Spleen (tissue), 11 donors: ENCODE measurements at regions not wholly inside any gene's neighbourhood (a gene's known extent, or its start where the extent isn't known, plus 50 kb on each side); places are given as distances from the start of the nearest gene placed in this dataset.

ENCODE experiments used
- DNase-seq: peaks from one replicate; pipeline ENCODE4 v3.0.0-alpha.2; 2020
- H3K27ac ChIP-seq, 8 donors: fragments of 200-600 bp; sonication (generic) in 7 of 8; 1 replicate in 4 of 8; 2 replicates in 4 of 8; pipeline versions ENCODE4 v1.5.0 to v1.8.0; 2016 to 2021; ENCODE audit warnings: inconsistent platforms in 4 of 8, mild to moderate bottlenecking in 4 of 8, moderate library complexity in 1 of 8
- H3K27me3 ChIP-seq, 7 donors: fragments of 200-600 bp; sonication (generic) in 6 of 7; replicated peaks in 1 of 7; 1 replicate in 4 of 7; 2 replicates in 3 of 7; pipeline versions ENCODE4 v1.5.0 to v1.8.0; 2016 to 2021; ENCODE audit warnings: inconsistent platforms in 3 of 7, mild to moderate bottlenecking in 1 of 7
- H3K36me3 ChIP-seq, 6 donors: fragments of 200-600 bp; sonication (generic) in 5 of 6; 1 replicate in 4 of 6; 2 replicates in 2 of 6; pipeline versions ENCODE4 v1.5.0 to v1.8.0; 2016 to 2021; ENCODE audit warnings: inconsistent platforms in 2 of 6
- H3K4me1 ChIP-seq, 6 donors: fragments of 200-600 bp; sonication (generic) in 5 of 6; 1 replicate in 3 of 6; 2 replicates in 3 of 6; pipeline versions ENCODE4 v1.5.0 to v1.8.0; 2016 to 2021; ENCODE audit warnings: inconsistent platforms in 3 of 6
- H3K4me3 ChIP-seq, 8 donors: fragments of 200-600 bp; sonication (generic) in 7 of 8; 1 replicate in 4 of 8; 2 replicates in 4 of 8; pipeline versions ENCODE4 v1.5.0 to v1.8.0; 2016 to 2021; ENCODE audit warnings: inconsistent platforms in 4 of 8, mild to moderate bottlenecking in 4 of 8, moderate library complexity in 2 of 8
- H3K9me3 ChIP-seq, 8 donors: fragments of 200-600 bp; sonication (generic) in 7 of 8; 1 replicate in 4 of 8; 2 replicates in 4 of 8; pipeline versions ENCODE4 v1.5.0 to v1.8.0; 2016 to 2021; ENCODE audit warnings: inconsistent platforms in 4 of 8
- CTCF ChIP-seq, 11 experiments: fragments of 200-600 bp in 7 of 11; fragments of 450-650 bp in 4 of 11; sonication (generic) in 4 of 11; IDR thresholded peaks in 8 of 11; conservative IDR thresholded peaks in 3 of 11; 1 replicate in 7 of 11; 2 replicates in 4 of 11; pipeline versions ENCODE4 v1.4.0 to v1.8.0; 2016 to 2021; ENCODE audit warnings: antibody characterized with exemption in 11 of 11, inconsistent platforms in 4 of 11, mild to moderate bottlenecking in 1 of 11
- POLR2A ChIP-seq, 3 donors: fragments of 450-650 bp; IDR thresholded peaks; one replicate each; pipeline ENCODE4 v1.5.1; 2017; ENCODE audit warnings: antibody characterized with exemption in 3 of 3, mild to moderate bottlenecking in 1 of 3
- POLR2AphosphoS5 ChIP-seq, 3 donors: sonication (generic); formaldehyde crosslinking; IDR thresholded peaks; one replicate each; pipeline ENCODE4 v1.5.1; 2017; ENCODE audit warnings: antibody characterized with exemption in 3 of 3
- WGBS, 5 donors: extraction: QIAGEN DNeasy Blood & Tissue Kit in 3 of 5; methylation state at CpG; one replicate each; pipeline versions ENCODE4 v1.1.5 to v1.1.7; 2013 to 2018; 5-methylcytosine and 5-hydroxymethylcytosine counted together
- intact Hi-C: fragments of 100-400 bp; cut with DNase I; formaldehyde crosslinking; loops from one replicate; pipeline ENCODE4 v1.15.0; 2023; ENCODE audit warnings: low total_unique reads
- donor health status: healthy with polysubstance abuse.
- donor health status: DM: no; HTN: no; CAD: no; lungs with moderate emphysema.
- donor health status: DM: no; HTN: no; CAD: no.
- donor health status: Bipolar disorder and iron deficiency.
- donor health status: healthy.
- donor health status: DM: no; HTN: no; CAD: no.
- donor health status: DM: yes; HTN: yes; CAD: no.

- TF ChIP-seq CTCF (IDR thresholded peaks at IDR 0.05 in 8 of 11, conservative IDR thresholded peaks at IDR 0.05 in 3 of 11) (no peak), POLR2A (IDR thresholded peaks at IDR 0.05) (no peak), POLR2AphosphoS5 (IDR thresholded peaks at IDR 0.05) (no peak)
- no peak overlapping the region for H3K4me3 ChIP-seq
- H3K9me3 ChIP-seq: peaks cover 0 to 9% (median 0%) of the 10 kb centered on the region in 8 donors
- H3K4me1 ChIP-seq: no peaks in the 10 kb centered on the region
- peaks cover 0 to 70% (median 37%) of the 10 kb centered on the region in 6 donors for H3K36me3 ChIP-seq
- 83 to 94% (median 93%) methylated on average over 4 of the region's 4 CpGs for WGBS, 5 donors
- no peak overlapping the region for H3K27ac ChIP-seq
- intact Hi-C loops: no loop called here
- DNase-seq: no peak
- no peaks in the 10 kb centered on the region for H3K27me3 ChIP-seq
Measured at GRCh38 chr16:27676839-27677238, 126.9 kb downstream of the KATNIP start.

DNA sequence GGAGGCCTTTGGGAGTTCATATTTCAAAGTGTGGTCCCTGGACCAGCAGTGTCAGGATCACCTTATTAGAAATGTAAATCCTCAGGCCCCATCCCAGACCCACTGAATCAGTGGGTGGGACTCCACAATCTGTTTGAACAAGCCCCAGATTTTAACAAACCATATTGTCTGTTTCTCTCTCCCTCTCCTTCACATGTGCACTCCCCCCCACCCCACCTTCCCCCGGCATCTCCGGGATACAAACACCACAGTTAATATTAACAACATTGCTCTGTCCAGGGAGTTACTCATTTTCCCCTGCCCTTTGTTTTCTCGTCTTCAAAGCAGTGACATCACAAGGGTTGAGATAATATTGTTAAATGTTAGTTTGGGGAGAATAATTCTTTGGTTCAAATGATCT, 127.3 kb downstream of the KATNIP start:
- no peak overlapping the region for H3K4me3 ChIP-seq
- no peak for TF ChIP-seq CTCF (IDR thresholded peaks at IDR 0.05 in 8 of 11, conservative IDR thresholded peaks at IDR 0.05 in 3 of 11)
- no peak for TF ChIP-seq POLR2AphosphoS5 (IDR thresholded peaks at IDR 0.05)
- TF ChIP-seq POLR2A (IDR thresholded peaks at IDR 0.05): no peak
- intact Hi-C loops: no loop called here
- no peaks in the 10 kb centered on the region for H3K4me1 ChIP-seq
- no peaks in the 10 kb centered on the region for H3K27me3 ChIP-seq
- H3K9me3 ChIP-seq: peaks cover 0 to 9% (median 0%) of the 10 kb centered on the region in 8 donors
- peaks cover 0 to 70% (median 41%) of the 10 kb centered on the region in 6 donors for H3K36me3 ChIP-seq
- WGBS, 5 donors: 84 to 94% (median 92%) methylated on average over 3 of the region's 3 CpGs
- H3K27ac ChIP-seq: no peak overlapping the region
- DNase-seq: no peak

DNA sequence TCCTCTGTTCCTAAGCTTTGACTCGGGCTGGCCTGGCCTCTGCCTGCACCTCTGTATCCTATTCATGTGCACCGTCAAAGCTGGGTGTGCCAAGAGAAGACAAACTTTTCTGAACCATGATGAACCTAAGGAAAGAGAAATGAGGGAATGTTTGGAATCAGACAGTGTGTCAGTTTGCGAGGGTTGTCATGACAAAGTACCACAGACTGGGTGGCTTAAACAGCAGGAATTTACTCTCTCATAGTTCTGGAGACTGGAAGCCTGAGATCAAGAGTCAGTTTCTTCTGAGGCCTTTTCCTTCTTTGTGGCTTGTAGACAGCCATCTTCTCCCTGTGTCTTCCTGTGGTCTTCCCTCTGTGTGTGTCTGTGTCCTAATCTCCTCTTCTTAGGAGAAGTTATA, 129.0 kb downstream of the KATNIP start:
- DNase-seq: no peak
- H3K9me3 ChIP-seq: peaks cover 0 to 8% (median 0%) of the 10 kb centered on the region in 8 donors
- peaks cover 0 to 77% (median 51%) of the 10 kb centered on the region in 6 donors for H3K36me3 ChIP-seq
- H3K27me3 ChIP-seq: no peaks in the 10 kb centered on the region
- H3K4me3 ChIP-seq: no peak overlapping the region
- intact Hi-C loops: no loop called here
- TF ChIP-seq POLR2AphosphoS5 (IDR thresholded peaks at IDR 0.05): no peak
- TF ChIP-seq CTCF (IDR thresholded peaks at IDR 0.05 in 8 of 11, conservative IDR thresholded peaks at IDR 0.05 in 3 of 11): no peak
- TF ChIP-seq POLR2A (IDR thresholded peaks at IDR 0.05): no peak
- H3K4me1 ChIP-seq: no peaks in the 10 kb centered on the region
- H3K27ac ChIP-seq: no peak overlapping the region
- 91 to 97% (median 93%) methylated on average over 3 of the region's 3 CpGs for WGBS, 5 donors

GRCh38 chr16:27679899-27680298, 130.0 kb downstream of the KATNIP start:
- Histone ChIP-seq H3K36me3 (peaks cover 0 to 74% (median 51%) of the 10 kb centered on the region in 6 donors), H3K27ac (no peak overlapping the region), H3K4me1 (no peaks in the 10 kb centered on the region), H3K27me3 (no peaks in the 10 kb centered on the region), H3K9me3 (no peaks in the 10 kb centered on the region), H3K4me3 (no peak overlapping the region)
- intact Hi-C loops: no loop called here
- WGBS, 5 donors: 90 to 93% (median 92%) methylated on average over 7 of the region's 7 CpGs
- no peak for DNase-seq
- no peak for TF ChIP-seq POLR2A (IDR thresholded peaks at IDR 0.05)
- no peak for TF ChIP-seq CTCF (IDR thresholded peaks at IDR 0.05 in 8 of 11, conservative IDR thresholded peaks at IDR 0.05 in 3 of 11)
- no peak for TF ChIP-seq POLR2AphosphoS5 (IDR thresholded peaks at IDR 0.05)
